ENCODE measurements at regions not wholly inside any gene's neighbourhood (a gene's known extent, or its start where the extent isn't known, plus 50 kb on each side); places are given as distances from the start of the nearest gene placed in this dataset.

GRCh38 chr5:10023494-10023893, 226.2 kb downstream of the ATPSCKMT start:
- TF ChIP-seq CTCF (tag by site-specific recombination; IDR thresholded peaks at IDR 0.05) (no peak), ZNF660 (tag by site-specific recombination; IDR thresholded peaks at IDR 0.05) (no peak), RBAK (tag by site-specific recombination; IDR thresholded peaks at IDR 0.05) (no peak), ZNF776 (tag by site-specific recombination; IDR thresholded peaks at IDR 0.05; ENCODE audit: borderline replicate concordance) (no peak), ZNF792 (tag by site-specific recombination; IDR thresholded peaks at IDR 0.05) (no peak), ZNF530 (tag by site-specific recombination; IDR thresholded peaks at IDR 0.05; ENCODE audit: low read depth) (no peak), ZNF302 (tag by site-specific recombination; IDR thresholded peaks at IDR 0.05; ENCODE audit: low read depth) (no peak), ZNF626 (tag by site-specific recombination; IDR thresholded peaks at IDR 0.05) (no peak), ZNF391 (tag by site-specific recombination; IDR thresholded peaks at IDR 0.05; ENCODE audit: borderline replicate concordance, low read depth) (no peak), REST (tag by site-specific recombination; IDR thresholded peaks at IDR 0.05) (no peak), MYNN (tag by site-specific recombination; IDR thresholded peaks at IDR 0.05; ENCODE audit: borderline replicate concordance) (no peak), PBX3 (CRISPR knock-in tag; IDR thresholded peaks at IDR 0.05) (no peak), TCF7L2 (IDR thresholded peaks at IDR 0.05; ENCODE audit: borderline replicate concordance, low read depth, low read length) (no peak), YY1 (tag by site-specific recombination; IDR thresholded peaks at IDR 0.05) (no peak)

All from HEK293 (cell line).